ENCODE measurements at regions not wholly inside any gene's neighbourhood (a gene's known extent, or its start where the extent isn't known, plus 50 kb on each side); places are given as distances from the start of the nearest gene placed in this dataset.
A peak's percentile ranks its signal among the peaks of the same experiment; 100 is the strongest.

DNA sequence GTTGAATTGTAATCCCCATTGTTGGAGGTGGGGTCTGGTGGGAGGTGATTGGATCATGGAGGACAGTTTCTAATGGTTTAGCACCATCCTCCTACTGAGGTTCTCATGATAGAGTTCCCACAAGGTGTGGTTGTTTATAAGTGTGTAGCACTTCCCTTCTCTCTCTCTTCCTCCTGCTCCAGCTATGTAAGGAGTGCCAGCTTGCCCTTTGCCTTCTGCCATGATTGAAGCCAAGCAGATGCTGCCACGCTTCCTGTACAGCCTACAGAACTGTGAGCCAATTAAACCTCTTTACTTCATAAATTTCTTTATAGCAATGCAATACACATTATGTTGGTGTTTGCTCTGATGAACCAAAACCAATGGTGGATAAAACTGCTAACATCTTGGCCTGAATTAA is 238.2 kb downstream of the EFNB2 start:
- DNase-seq (ENCODE audit: low read depth) = no peak

DNA sequence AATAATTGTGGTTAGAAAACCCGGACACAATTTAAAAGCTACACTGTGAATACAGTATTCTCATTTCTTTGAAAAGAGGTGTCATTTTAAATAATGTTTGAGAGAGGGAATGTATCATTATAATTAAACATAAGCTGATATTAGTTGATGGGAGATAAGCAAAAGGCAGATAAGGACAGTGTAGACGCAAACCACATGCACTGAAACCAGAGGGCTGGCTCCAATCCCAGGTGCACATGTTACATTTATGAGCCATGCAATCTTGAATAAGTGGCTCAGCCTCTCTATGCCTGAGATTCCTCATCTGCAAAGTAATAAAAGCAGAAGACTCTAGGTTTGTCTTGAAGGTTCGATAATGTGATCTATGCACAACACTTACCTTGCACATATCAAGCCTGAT is 238.7 kb downstream of the EFNB2 start:
- no peak for DNase-seq (ENCODE audit: low read depth)

DNA sequence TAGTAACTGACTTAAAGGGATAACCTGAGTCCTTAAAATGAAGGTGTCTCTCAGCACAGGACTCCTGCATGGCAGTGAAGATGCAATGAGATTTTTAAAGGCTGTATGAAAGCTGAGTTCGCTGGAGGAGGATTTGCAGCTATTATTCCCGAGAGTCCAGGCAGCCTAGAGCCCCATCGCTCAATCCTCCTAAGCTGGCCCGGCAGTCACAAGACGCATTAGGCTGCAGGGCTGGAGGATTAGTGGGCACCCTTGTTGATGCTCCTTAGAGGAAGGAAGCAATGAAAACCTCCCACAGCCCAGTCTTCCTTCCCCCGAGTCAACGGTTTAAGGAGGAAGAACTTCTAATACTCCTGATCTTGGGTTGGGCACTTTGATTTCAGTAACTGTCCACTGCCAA is 239.5 kb downstream of the EFNB2 start:
- no peak for DNase-seq (ENCODE audit: low read depth)

DNA sequence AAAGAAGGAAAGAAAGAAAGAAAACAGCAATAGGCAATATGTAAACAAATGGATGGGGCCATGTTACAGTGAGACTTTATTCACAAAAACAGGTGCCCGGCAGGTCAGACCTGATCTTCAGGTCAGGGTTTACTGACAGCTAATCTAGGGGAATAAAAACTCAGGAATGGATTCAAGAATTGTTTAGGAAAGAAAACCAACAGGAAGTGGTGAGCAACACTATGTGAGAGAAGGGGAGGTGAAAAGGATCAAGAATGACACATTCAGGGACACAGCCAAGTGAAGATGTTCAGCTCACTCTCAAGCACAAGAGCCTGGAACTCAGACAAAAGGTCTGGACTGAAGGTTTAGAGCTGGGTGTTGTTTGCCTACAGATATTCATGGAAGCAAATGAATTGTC is 244.5 kb downstream of the EFNB2 start:
- DNase-seq (ENCODE audit: low read depth) = peak; percentile 80

DNA sequence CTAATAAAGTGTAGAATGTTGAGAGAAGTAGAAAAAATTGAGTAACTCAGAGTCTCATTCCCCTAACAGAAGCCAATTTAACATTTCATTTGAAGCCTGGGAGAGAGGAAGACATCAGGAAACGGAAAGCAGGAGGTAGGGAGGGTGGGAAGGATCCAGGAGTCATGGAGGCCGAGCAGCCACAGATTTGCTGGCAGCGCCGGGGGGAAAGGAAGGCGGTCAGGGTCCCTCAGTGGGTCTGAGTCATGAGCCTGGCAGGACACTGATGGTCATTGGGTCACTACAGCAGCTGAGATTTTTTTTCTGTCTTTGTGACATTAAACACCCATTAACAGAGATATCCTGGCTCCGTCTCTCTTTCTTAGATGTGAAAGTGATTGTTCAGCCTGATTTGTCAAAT is 248.1 kb downstream of the EFNB2 start:
- DNase-seq (ENCODE audit: low read depth) = no peak

DNA sequence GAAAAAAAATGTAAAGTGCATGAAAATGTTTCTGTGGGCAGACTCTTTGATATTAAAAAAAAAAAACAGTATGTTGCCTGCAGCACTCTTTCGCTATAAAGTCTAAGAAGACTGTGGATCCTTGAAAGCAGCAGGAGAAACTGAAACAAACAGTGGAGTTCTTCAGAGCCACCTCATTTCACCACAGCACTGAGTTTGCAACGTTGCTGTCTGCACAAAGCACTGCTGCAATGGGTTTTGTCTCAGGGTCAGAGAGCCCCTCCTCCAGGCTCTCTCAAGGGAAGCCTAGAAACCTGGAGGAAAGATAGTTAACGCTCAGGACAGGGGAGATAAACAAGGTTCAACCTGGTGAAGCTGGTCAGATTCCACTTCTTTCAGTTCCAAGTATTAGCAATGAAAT is 248.7 kb downstream of the EFNB2 start:
- DNase-seq (ENCODE audit: low read depth) = peak; percentile 42

DNA sequence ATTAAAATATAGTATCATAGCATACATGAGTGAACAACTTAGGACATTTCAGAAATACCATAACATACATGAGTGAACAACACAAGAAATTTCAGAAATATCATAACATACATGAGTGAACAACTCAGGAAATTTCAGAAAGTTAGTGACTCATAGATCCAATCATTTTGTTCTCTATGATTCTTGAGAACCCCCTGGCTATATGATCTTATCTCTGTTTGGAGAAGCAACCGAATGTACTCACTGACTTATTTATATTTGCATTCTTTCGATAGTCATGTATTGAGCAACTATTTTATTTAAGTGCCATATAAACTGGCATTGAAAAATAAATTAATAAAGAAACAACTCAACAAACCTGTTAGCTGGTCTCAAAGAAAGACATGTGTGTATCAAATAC is 251.1 kb downstream of the EFNB2 start:
- DNase-seq (ENCODE audit: low read depth) = peak; percentile 91

DNA sequence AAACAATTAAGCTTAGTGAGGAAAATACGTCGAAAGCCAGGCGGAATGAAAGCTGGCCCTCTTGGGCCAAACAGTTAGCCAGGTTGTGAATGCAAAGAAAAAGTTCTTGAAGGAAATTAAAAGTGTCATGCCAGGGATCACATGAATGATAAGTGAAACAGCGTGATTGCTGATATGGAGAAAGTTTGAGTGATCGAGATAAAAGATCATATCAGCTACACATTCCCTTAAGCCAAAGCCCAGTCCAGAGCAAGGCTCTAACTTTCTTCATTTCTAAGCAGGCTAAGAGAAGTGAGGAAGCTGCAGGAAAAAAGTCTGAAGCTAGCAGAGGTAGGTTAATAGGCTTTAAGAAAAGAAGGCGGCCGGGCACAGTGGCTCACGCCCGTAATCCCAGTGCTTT is 254.0 kb downstream of the EFNB2 start:
- DNase-seq (ENCODE audit: low read depth) = no peak

DNA sequence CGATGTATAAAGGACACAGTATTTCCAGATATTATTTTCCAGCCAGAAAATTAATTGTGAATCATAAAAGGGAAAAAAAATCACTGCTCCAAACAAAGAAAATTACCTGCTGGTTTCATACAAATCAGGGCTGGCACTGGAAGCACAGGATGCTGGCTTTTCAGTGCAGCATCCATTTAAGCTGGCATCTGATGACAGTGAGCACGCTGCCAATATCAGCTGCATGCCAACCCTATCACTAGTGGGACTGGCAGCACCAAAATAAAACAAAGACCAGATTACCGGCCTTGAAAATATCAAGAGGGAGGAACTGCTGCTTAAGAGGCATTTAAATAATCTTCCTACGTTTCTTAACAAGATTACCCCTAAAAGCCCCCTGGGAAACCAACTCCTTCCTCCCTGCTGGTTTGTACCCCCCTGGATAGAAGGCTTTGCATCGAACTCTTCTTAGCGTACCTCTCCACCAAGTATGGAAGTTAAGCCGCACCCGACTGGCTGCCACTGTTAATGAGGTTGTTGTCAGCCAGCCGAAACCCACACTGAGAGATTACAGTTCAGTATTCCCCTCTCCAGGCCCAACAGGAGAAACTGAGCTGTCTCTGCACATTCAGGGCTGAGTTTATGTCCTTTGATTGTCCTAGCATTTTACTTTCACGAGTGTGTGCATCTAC is 257.8 kb downstream of the EFNB2 start:
- no peak for DNase-seq (ENCODE audit: low read depth)

DNA sequence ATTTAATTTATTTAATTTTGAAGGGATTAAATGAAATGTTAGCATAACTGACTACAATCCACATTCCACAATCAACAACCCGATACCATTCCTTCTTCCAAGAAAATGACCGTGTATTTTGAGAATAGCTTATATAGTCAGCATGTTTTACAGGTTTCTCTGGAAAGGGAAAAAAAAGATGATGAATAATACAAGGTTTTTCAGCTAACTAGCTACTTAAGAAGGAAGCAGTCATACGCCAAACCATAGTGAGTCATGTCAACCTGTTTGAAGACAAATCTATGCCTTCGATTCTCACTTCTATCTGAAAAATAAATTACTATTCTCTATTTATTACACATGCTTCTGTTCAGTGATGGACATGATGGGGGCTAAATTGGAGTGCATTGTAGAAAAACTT is 258.6 kb downstream of the EFNB2 start:
- DNase-seq (ENCODE audit: low read depth) = peak; percentile 47

DNA sequence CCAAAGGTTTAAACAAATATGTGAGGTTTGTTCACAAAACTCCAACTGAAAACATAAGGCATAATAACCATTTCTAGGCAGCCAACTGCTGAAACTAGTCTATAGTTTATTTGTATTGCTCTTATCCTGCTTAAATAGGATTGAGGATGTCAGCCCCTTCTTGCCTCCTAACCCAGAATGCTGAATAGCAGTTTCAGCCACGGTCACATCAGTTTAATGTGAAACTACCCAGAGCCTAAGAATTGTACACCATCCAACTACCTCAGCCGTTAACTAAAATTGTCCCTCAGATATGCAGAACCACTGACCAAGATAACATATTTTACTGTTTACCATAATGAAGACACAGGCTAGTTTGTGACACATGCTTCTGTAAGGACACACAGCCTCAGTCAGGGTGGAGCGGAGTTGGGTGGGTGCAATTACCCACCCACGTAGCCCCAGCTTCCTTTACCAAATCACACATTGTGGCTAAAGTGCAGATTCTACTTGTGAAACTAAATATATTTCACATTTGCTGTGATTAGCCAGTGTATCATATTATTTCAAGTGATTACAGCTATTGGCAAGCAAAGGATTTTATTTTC is 259.9 kb downstream of the EFNB2 start:
- no peak for DNase-seq (ENCODE audit: low read depth)

DNA sequence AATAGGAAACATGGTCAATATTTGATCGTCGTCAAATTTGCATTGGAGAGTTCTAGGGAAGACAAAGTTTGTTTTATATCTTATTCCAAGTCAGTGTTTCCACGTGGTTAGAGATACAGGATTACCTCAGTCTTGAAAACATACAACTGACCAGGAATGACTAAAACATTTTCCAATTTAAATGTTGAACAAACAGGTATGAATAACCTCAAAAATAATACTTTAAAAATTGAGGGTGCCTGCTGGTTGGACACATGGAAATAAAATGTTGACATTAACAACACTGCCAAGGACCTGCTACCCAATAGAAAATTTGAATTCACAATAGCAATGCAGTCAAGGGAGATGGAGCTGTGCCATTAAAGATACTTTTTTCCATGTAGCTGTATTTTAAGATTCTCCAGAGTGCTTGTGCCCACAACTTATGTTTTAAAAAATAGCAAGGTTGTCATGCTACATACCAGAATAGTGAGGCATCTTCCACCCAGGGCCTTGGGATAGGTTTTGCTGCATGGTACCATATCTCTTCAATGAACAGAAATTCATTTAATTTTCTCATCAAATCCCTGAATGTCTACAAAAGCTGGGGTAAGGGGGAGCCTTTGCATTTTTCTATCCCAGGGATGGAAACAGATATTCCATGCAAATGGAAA is 260.8 kb downstream of the EFNB2 start:
- DNase-seq (ENCODE audit: low read depth) = no peak

DNA sequence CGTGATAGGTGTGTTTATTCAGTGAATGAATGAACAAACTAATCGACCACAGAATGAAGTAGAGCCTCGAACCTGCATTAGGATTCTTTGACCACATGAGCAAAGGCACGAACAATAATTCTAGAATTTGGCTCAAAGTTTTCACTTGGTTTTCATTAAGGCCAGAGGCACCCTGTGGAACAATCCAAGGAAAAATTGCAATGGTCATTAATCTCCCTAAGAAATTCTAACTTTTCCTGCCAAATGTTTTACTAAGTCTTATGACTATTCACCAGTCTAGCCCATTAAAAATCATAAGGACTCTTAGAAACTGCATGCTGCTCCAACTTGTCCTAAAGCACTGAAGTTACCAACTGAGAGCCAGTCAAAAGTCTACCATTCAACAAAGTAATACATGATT is 271.7 kb downstream of the EFNB2 start:
- DNase-seq (ENCODE audit: low read depth) = no peak

DNA sequence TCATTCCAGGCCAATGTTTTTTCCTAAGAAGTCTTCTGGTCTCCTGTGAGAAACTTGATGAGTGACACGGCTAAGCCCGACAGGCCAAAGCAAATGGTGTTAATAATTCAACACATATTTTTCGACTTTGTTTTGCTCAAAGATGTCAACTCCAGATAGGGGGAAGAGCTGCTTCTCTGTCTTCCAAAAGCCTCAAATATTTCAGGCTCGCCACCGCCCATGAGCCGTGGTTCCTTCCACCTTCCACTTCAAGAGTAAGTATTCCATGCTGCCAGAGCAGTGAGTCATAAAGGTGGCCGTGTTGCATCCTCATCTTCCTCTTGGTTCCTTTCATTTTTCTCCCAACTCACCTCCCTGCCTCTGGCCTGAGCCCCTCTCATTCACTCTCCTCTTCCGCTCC is 272.6 kb downstream of the EFNB2 start:
- DNase-seq (ENCODE audit: low read depth) = no peak

DNA sequence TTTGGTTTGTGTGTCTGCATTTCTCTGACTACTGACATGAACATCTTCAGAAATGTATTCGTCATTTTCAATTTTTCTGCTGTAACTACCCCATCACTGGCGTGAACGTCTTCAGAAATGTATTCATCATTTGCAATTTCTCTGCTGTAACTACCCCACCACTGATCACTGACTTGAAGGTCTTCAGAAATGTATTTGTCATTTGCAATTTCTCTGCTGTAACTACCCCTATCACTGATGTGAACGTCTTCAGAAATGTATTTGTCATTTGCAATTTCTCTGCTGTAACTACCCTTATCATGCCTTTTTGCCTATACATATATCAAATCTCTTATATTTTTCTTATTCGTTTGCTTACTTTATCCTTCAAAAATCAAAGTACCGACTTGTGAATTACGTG is 274.0 kb downstream of the EFNB2 start:
- DNase-seq (ENCODE audit: low read depth) = no peak

DNA sequence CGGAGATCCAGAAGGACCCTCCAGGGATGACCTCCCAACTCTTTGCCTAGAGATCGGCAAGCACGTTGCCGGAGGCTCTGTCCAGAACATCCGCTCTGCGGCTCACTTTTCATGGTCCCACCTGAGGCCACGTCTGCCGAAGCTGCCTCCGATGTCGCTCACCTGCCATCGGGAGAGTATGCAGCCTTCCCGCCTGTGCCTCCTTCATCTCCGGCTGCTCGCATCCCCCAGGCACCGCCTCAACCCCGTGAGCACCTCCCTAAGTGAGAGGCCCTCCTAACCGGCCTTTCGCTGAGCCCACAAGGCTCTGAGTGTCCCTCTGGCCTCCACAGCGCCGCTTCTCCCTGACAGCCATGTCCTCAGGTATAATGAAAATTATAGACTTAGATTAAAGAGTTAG is 275.1 kb downstream of the EFNB2 start:
- no peak for DNase-seq (ENCODE audit: low read depth)

DNA sequence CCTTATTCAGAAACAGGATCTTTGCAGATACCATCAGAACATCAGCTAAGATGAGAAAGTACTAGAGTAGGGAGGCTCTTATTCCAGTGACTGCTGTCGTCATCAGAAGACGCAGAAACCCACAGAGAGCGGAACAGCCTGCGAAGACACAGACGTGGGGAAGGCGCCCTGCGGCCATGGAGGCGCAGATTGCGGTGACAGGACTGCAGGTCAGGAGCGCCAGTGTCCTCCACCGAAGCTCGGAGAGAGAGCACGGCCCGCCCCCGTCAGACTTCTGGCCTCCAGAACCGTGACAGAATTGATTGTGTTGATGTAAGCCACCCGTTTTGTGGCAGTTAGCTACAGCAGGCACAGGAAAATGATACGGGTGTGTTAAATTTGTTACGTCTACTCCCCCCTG is 275.5 kb downstream of the EFNB2 start:
- DNase-seq (ENCODE audit: low read depth) = no peak

DNA sequence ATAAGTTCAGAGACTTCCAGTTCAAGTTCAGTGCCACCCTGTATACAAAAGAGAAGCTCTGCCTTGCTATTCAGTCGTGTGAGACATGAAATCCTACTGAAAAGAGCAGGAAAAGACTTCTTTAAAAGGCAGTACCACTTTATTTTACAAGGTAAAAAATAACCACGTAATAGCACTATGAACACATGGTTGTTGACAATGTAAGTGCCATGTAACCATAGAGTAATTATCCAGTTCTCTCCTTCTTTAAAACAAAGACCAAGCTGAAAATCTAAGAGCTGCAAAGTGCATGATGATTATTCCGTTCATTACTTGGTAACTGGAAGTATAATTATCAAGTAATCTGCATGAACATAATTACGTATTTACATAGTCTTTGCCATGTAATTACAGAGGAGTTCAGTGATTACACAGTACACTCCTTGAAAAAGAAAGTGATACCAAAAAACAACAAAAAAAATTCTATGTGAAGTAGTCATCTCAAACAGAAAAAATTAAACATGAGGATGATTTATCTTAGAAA is 288.7 kb downstream of the EFNB2 start:
- no peak for DNase-seq (ENCODE audit: low read depth)

DNA sequence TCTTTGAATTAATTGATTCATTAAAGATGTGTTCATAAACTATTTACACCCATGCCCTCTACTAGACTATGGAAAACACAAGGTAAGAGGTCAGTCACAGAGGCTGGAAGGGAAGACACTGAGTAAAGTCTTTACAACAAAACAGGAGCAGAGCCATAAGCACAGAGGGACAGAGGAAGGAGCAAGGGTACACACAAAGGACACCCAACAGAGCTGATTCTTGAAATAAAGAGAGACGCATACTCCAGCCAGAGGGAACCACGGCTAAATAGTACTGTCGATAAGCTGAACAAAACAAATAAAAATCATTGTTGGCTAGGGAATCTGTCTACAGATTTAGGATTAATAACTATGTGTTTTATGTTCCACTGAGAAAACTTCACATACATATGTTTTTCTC is 289.2 kb downstream of the EFNB2 start:
- DNase-seq (ENCODE audit: low read depth) = no peak

DNA sequence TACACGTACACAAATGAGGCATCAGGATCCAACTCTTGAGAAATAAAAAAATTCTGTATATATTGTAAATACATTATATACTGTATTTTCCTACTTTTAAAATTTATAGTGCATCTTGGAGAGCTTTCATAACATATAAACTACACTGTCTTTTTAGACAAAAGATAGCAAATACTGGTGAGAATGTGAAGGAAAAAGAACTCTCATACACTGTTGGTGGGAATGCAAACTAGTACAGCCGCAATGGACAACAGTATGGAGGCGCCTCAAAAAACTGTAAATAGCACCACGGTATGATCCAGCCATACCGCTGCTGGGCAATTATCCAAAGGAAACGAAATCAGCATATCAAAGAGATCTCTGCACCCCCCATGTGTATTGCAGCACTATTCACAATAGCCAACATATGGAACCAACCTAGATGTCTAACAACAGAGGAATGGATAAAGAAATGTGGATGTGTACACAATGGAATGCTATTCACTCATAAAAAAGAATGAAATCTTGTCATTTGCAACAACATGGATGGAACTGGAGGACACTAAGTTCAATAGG is 292.4 kb downstream of the EFNB2 start:
- DNase-seq (ENCODE audit: low read depth) = no peak

DNA sequence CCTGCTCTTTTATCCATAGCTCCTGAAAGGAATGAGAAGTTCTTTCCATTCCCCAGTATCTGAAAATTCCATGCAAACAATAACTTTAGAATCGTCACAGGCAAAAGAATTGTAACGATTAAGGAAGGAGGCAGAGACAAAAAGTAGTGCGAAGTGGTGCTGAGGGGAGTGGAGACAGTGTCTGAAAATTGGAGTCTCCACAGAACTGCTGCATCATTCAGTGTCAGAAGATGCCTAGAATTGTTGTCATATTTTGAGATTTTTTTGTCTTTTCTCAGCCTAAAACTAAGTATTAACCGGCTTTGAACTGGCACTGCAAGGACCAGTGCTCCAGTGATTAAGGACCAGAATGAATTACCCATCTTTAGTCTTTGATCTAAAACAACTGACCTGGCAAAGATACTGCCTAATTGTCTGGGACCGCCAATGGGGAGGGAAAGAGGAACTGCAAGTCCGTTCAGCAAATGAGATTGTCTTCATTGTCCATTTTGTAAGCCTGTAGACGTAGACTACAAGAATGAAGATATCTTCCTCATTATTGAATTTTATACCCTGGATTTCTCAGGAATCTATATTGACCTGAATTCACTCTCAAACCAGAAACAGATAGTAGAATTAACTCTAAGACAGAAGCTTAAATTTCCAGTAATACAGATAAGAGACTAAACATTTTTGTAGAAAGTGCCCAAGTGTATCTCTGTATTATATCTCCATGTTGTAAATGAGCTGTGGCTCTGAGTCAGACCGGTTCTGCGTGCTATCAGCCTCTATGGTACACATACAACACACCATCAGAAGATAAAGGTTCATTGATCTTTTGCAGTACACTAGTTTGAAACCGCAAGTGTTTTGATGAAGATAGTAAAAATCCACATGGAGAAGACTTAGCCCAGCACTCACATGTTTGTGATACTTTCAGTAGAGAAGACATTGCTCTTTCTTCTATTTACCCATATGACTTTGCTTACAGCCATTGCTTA is 293.2 kb downstream of the EFNB2 start:
- DNase-seq (ENCODE audit: low read depth) = no peak

DNA sequence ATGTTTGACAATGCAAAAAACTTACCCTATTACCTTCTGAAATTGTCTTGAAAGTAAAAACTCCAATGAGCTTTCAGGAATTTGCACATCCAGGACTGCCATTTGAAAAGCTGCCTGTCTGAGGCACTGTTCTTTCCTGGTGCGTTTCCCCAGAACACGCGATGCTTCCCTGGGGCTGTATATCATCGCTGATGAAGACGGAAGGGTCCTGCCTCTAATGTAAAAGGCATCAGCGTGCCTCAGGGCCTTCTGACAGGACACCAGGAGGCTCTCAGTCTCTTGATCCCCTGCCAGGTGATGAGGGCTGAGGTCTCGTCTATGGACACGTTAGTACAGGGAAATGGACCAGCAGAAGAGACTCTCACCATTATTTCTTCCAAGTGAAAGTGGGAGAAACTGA is 296.8 kb downstream of the EFNB2 start:
- DNase-seq (ENCODE audit: low read depth) = no peak

All from ELR (cell line).